ENCODE measurements at regions not wholly inside any gene's neighbourhood (a gene's known extent, or its start where the extent isn't known, plus 50 kb on each side); places are given as distances from the start of the nearest gene placed in this dataset.
"Not testable (repeated sequence)": the region's sequence is repeated elsewhere in the genome, so short reads cannot be mapped to it uniquely, and the experiment has no call there.

- H3K4me3 Mint-ChIP-seq, result no peak overlapping the region
- no peaks in the 10 kb centered on the region for H3K36me3 Mint-ChIP-seq
- DNase-seq (ENCODE audit: low spot score in 2 of 2) (no peak), ATAC-seq (no peak)
- no peak overlapping the region for H3K27ac Mint-ChIP-seq
- no peaks in the 10 kb centered on the region for H3K4me1 Mint-ChIP-seq
- peaks cover 7% of the 10 kb centered on the region for H3K9me3 Mint-ChIP-seq
Observed at GRCh38 chr12:73629171-73629570, 908.5 kb upstream of the ATXN7L3B start.

- no peaks in the 10 kb centered on the region for H3K4me1 Mint-ChIP-seq
- H3K36me3 Mint-ChIP-seq, result no peaks in the 10 kb centered on the region
- DNase-seq (ENCODE audit: low spot score in 2 of 2), result no peak
- no peak for ATAC-seq
- peaks cover 11% of the 10 kb centered on the region for H3K9me3 Mint-ChIP-seq
- no peak overlapping the region for H3K27ac Mint-ChIP-seq
- H3K4me3 Mint-ChIP-seq, result no peak overlapping the region
Observed at GRCh38 chr12:73629893-73630831, 907.5 kb upstream of the ATXN7L3B start.

- H3K9me3 Mint-ChIP-seq, result peaks cover 11% of the 10 kb centered on the region
- DNase-seq (ENCODE audit: low spot score in 2 of 2) (no peak), ATAC-seq (no peak)
- no peak overlapping the region for H3K27ac Mint-ChIP-seq
- no peaks in the 10 kb centered on the region for H3K4me1 Mint-ChIP-seq
- H3K4me3 Mint-ChIP-seq, result no peak overlapping the region
- H3K36me3 Mint-ChIP-seq, result no peaks in the 10 kb centered on the region
Observed at GRCh38 chr12:73632191-73632590, 905.4 kb upstream of the ATXN7L3B start.

GRCh38 chr12:73632661-73633060 is 905.0 kb upstream of the ATXN7L3B start:
- no peaks in the 10 kb centered on the region for H3K4me1 Mint-ChIP-seq
- peaks cover 13% of the 10 kb centered on the region for H3K9me3 Mint-ChIP-seq
- H3K27ac Mint-ChIP-seq, result no peak overlapping the region
- ATAC-seq, result no peak
- H3K36me3 Mint-ChIP-seq, result no peaks in the 10 kb centered on the region
- DNase-seq (ENCODE audit: low spot score in 2 of 2), result no peak
- H3K4me3 Mint-ChIP-seq, result no peak overlapping the region

- peaks cover 17% of the 10 kb centered on the region for H3K9me3 Mint-ChIP-seq
- not testable (repeated sequence) for H3K27ac Mint-ChIP-seq; ATAC-seq; H3K4me3 Mint-ChIP-seq; DNase-seq (ENCODE audit: low spot score in 2 of 2); H3K4me1 Mint-ChIP-seq; H3K36me3 Mint-ChIP-seq
Observed at GRCh38 chr12:73639397-73639796, 898.2 kb upstream of the ATXN7L3B start.

- no peaks in the 10 kb centered on the region for H3K4me1 Mint-ChIP-seq
- H3K27ac Mint-ChIP-seq, result no peak overlapping the region
- no peak for DNase-seq (ENCODE audit: low spot score in 2 of 2)
- H3K36me3 Mint-ChIP-seq, result no peaks in the 10 kb centered on the region
- H3K4me3 Mint-ChIP-seq, result no peak overlapping the region
- H3K9me3 Mint-ChIP-seq, result peaks cover 8% of the 10 kb centered on the region
- ATAC-seq, result no peak
Observed at GRCh38 chr12:73656375-73656774, 881.3 kb upstream of the ATXN7L3B start.

- no peak overlapping the region for H3K27ac Mint-ChIP-seq
- no peaks in the 10 kb centered on the region for H3K4me1 Mint-ChIP-seq
- no peaks in the 10 kb centered on the region for H3K9me3 Mint-ChIP-seq
- H3K36me3 Mint-ChIP-seq, result no peaks in the 10 kb centered on the region
- H3K4me3 Mint-ChIP-seq, result no peak overlapping the region
- no peak for DNase-seq (ENCODE audit: low spot score in 2 of 2)
- ATAC-seq, result no peak
Observed at GRCh38 chr12:73659802-73660201, 877.8 kb upstream of the ATXN7L3B start.

GRCh38 chr12:73665193-73665592 is 872.4 kb upstream of the ATXN7L3B start:
- H3K27ac Mint-ChIP-seq, result no peak overlapping the region
- no peaks in the 10 kb centered on the region for H3K36me3 Mint-ChIP-seq
- peaks cover 7% of the 10 kb centered on the region for H3K9me3 Mint-ChIP-seq
- DNase-seq (ENCODE audit: low spot score in 2 of 2), result no peak
- no peaks in the 10 kb centered on the region for H3K4me1 Mint-ChIP-seq
- no peak overlapping the region for H3K4me3 Mint-ChIP-seq
- ATAC-seq, result peak; percentile 8

- not testable (repeated sequence) for H3K27ac Mint-ChIP-seq; DNase-seq (ENCODE audit: low spot score in 2 of 2)
- peaks cover 13% of the 10 kb centered on the region for H3K9me3 Mint-ChIP-seq
Observed at GRCh38 chr12:73671550-73671949, 866.1 kb upstream of the ATXN7L3B start.

GRCh38 chr12:73677520-73678291 is 859.9 kb upstream of the ATXN7L3B start:
- Mint-ChIP-seq H3K27ac (no peak overlapping the region), H3K36me3 (no peaks in the 10 kb centered on the region), H3K4me1 (no peaks in the 10 kb centered on the region), H3K9me3 (peaks cover 6% of the 10 kb centered on the region), H3K4me3 (no peak overlapping the region)
- DNase-seq (ENCODE audit: low spot score in 2 of 2) (no peak), ATAC-seq (peak; percentile 40)

More at GRCh38 chr12:73671550-73671949, 866.1 kb upstream of the ATXN7L3B start:
- not testable (repeated sequence) for H3K4me1 Mint-ChIP-seq, H3K4me3 Mint-ChIP-seq, H3K36me3 Mint-ChIP-seq, ATAC-seq

GRCh38 chr12:73678335-73678734 is 859.3 kb upstream of the ATXN7L3B start:
- Mint-ChIP-seq H3K4me3 (no peak overlapping the region), H3K36me3 (no peaks in the 10 kb centered on the region), H3K27ac (no peak overlapping the region), H3K4me1 (no peaks in the 10 kb centered on the region), H3K9me3 (peaks cover 6% of the 10 kb centered on the region)
- no peak for ATAC-seq
- no peak for DNase-seq (ENCODE audit: low spot score in 2 of 2)

- Mint-ChIP-seq H3K4me1 (no peaks in the 10 kb centered on the region), H3K27ac (no peak overlapping the region), H3K4me3 (no peak overlapping the region), H3K36me3 (no peaks in the 10 kb centered on the region), H3K9me3 (peaks cover 11% of the 10 kb centered on the region)
- ATAC-seq, result no peak
- DNase-seq (ENCODE audit: low spot score in 2 of 2), result no peak
Observed at GRCh38 chr12:73699318-73699717, 838.3 kb upstream of the ATXN7L3B start.

GRCh38 chr12:73714655-73715054 is 823.0 kb upstream of the ATXN7L3B start:
- DNase-seq (ENCODE audit: low spot score in 2 of 2) (no peak), ATAC-seq (no peak)
- Mint-ChIP-seq H3K4me3 (no peak overlapping the region), H3K27ac (no peak overlapping the region), H3K4me1 (no peaks in the 10 kb centered on the region), H3K9me3 (peaks cover 9% of the 10 kb centered on the region), H3K36me3 (no peaks in the 10 kb centered on the region)

GRCh38 chr12:73716143-73716542 is 821.5 kb upstream of the ATXN7L3B start:
- H3K4me3 Mint-ChIP-seq; H3K9me3 Mint-ChIP-seq; H3K36me3 Mint-ChIP-seq; H3K4me1 Mint-ChIP-seq; ATAC-seq; DNase-seq (ENCODE audit: low spot score in 2 of 2); H3K27ac Mint-ChIP-seq: not testable (repeated sequence)

GRCh38 chr12:73719223-73719622 is 818.4 kb upstream of the ATXN7L3B start:
- no peak for ATAC-seq
- Mint-ChIP-seq H3K4me3 (no peak overlapping the region), H3K36me3 (no peaks in the 10 kb centered on the region), H3K9me3 (peaks cover 4% of the 10 kb centered on the region), H3K4me1 (no peaks in the 10 kb centered on the region), H3K27ac (no peak overlapping the region)
- no peak for DNase-seq (ENCODE audit: low spot score in 2 of 2)

- H3K4me3 Mint-ChIP-seq, result no peak overlapping the region
- no peak for DNase-seq (ENCODE audit: low spot score in 2 of 2)
- no peaks in the 10 kb centered on the region for H3K4me1 Mint-ChIP-seq
- no peak overlapping the region for H3K27ac Mint-ChIP-seq
- peaks cover 5% of the 10 kb centered on the region for H3K9me3 Mint-ChIP-seq
- no peak for ATAC-seq
- H3K36me3 Mint-ChIP-seq, result no peaks in the 10 kb centered on the region
Observed at GRCh38 chr12:73726881-73727280, 810.8 kb upstream of the ATXN7L3B start.

Measured in stimulated activated effector memory CD8-positive, alpha-beta T cell treated with anti-CD3 and anti-CD28 coated beads, Interleukin-12 subunit alpha, Interleukin-12 subunit beta, amount 100 ng/mL, for 72 hours (primary cell).